Endothelial cell of umbilical vein (primary cell): ENCODE measurements at regions not wholly inside any gene's neighbourhood (a gene's known extent, or its start where the extent isn't known, plus 50 kb on each side); places are given as distances from the start of the nearest gene placed in this dataset.

Source experiments
- CTCF ChIP-seq, 2 donors: IDR thresholded peaks; 1 replicate in 1 of 2; 2 replicates in 1 of 2; pipeline ENCODE4 v1.5.1; 2011; ENCODE audit warnings: low read length in 2 of 2, mild to moderate bottlenecking in 2 of 2, moderate library complexity in 2 of 2, control low read depth in 1 of 2, inconsistent platforms in 1 of 2, low read depth in 1 of 2; ENCODE audit not compliant: insufficient read depth in 1 of 2; ENCODE audit errors: extremely low read depth in 1 of 2
- GATA2 ChIP-seq: IDR thresholded peaks from 2 replicates; pipeline ENCODE4 v1.7.0; 2011; ENCODE audit warnings: low read depth, mild to moderate bottlenecking, moderate library complexity, mixed read lengths, low read length; ENCODE audit not compliant: insufficient read length, insufficient read depth
- MAX ChIP-seq: IDR thresholded peaks from 2 replicates; pipeline ENCODE4 v1.6.1; 2011; ENCODE audit not compliant: insufficient read depth, insufficient read length
- POLR2AphosphoS5 ChIP-seq: IDR thresholded peaks from 2 replicates; pipeline ENCODE4 v1.6.1; 2012; ENCODE audit warnings: low read depth, mild to moderate bottlenecking, control low read depth, low read length, moderate library complexity; ENCODE audit not compliant: insufficient read depth

GRCh38 chr2:177015356-177015923, 197.2 kb upstream of the HNRNPA3 start:
- no peak for TF ChIP-seq GATA2
- no peak for TF ChIP-seq CTCF (IDR thresholded peaks at IDR 0.05; ENCODE audit: extremely low read depth in 1 of 2, insufficient read depth in 1 of 2, low read depth in 1 of 2, low read length in 2 of 2)
- TF ChIP-seq MAX, result no peak
- no peak for TF ChIP-seq POLR2AphosphoS5
